ENCODE measurements at regions not wholly inside any gene's neighbourhood (a gene's known extent, or its start where the extent isn't known, plus 50 kb on each side); places are given as distances from the start of the nearest gene placed in this dataset.
"Not testable (repeated sequence)": the region's sequence is repeated elsewhere in the genome, so short reads cannot be mapped to it uniquely, and the experiment has no call there.

- in situ Hi-C loops (cut with HindIII; ENCODE audit: low sequenced_read_pairs): no loop called here
Observed at GRCh38 chr12:73185403-73185802, 913.2 kb downstream of the TRHDE start.

GRCh38 chr12:73186272-73186671 lies 914.1 kb downstream of the TRHDE start:
- in situ Hi-C loops (cut with HindIII; ENCODE audit: low sequenced_read_pairs): no loop called here

- in situ Hi-C loops (cut with HindIII; ENCODE audit: low sequenced_read_pairs): no loop called here
Observed at GRCh38 chr12:73187765-73188164, 915.6 kb downstream of the TRHDE start.

GRCh38 chr12:73210548-73211204 lies 938.5 kb downstream of the TRHDE start:
- in situ Hi-C loops (cut with HindIII; ENCODE audit: low sequenced_read_pairs): no loop called here

GRCh38 chr12:73220951-73221350 lies 948.8 kb downstream of the TRHDE start:
- in situ Hi-C loops (cut with HindIII; ENCODE audit: low sequenced_read_pairs): no loop called here

- in situ Hi-C loops (cut with HindIII; ENCODE audit: low sequenced_read_pairs): no loop called here
Observed at GRCh38 chr12:73221398-73221797, 949.2 kb downstream of the TRHDE start.

- in situ Hi-C loops (cut with HindIII; ENCODE audit: low sequenced_read_pairs): no loop called here
Observed at GRCh38 chr12:73221836-73222235, 949.7 kb downstream of the TRHDE start.

GRCh38 chr12:73225371-73225937 lies 953.3 kb downstream of the TRHDE start:
- in situ Hi-C loops (cut with HindIII; ENCODE audit: low sequenced_read_pairs): no loop called here

- in situ Hi-C loops (cut with HindIII; ENCODE audit: low sequenced_read_pairs): no loop called here
Observed at GRCh38 chr12:73225941-73226340, 953.8 kb downstream of the TRHDE start.

- in situ Hi-C loops (cut with HindIII; ENCODE audit: low sequenced_read_pairs): no loop called here
Observed at GRCh38 chr12:73226593-73226992, 954.4 kb downstream of the TRHDE start.

GRCh38 chr12:73228828-73229227 lies 956.7 kb downstream of the TRHDE start:
- in situ Hi-C loops (cut with HindIII; ENCODE audit: low sequenced_read_pairs): not testable (repeated sequence)

GRCh38 chr12:73235387-73235786 lies 963.2 kb downstream of the TRHDE start:
- in situ Hi-C loops (cut with HindIII; ENCODE audit: low sequenced_read_pairs): no loop called here

- in situ Hi-C loops (cut with HindIII; ENCODE audit: low sequenced_read_pairs): no loop called here
Observed at GRCh38 chr12:73240110-73240509, 967.9 kb downstream of the TRHDE start.

- in situ Hi-C loops (cut with HindIII; ENCODE audit: low sequenced_read_pairs): no loop called here
Observed at GRCh38 chr12:73262788-73263381, 990.7 kb downstream of the TRHDE start.

GRCh38 chr12:73266206-73266605 lies 994.0 kb downstream of the TRHDE start:
- in situ Hi-C loops (cut with HindIII; ENCODE audit: low sequenced_read_pairs): no loop called here

GRCh38 chr12:73274976-73275375 lies 1002.8 kb downstream of the TRHDE start:
- in situ Hi-C loops (cut with HindIII; ENCODE audit: low sequenced_read_pairs): no loop called here

- in situ Hi-C loops (cut with HindIII; ENCODE audit: low sequenced_read_pairs): no loop called here
Observed at GRCh38 chr12:73277971-73278370, 1005.8 kb downstream of the TRHDE start.

- in situ Hi-C loops (cut with HindIII; ENCODE audit: low sequenced_read_pairs): loop anchor here (25.0 kb wide), 1 partner anchor 111 kb away; no protein-coding TSS in a partner anchor
Observed at GRCh38 chr12:73301530-73301929, 1029.4 kb downstream of the TRHDE start.

GRCh38 chr12:73307260-73307659 lies 1035.1 kb downstream of the TRHDE start:
- in situ Hi-C loops (cut with HindIII; ENCODE audit: low sequenced_read_pairs): loop anchor here (25.0 kb wide), 1 partner anchor 105 kb away; no protein-coding TSS in a partner anchor

GRCh38 chr12:73308079-73308478 lies 1035.9 kb downstream of the TRHDE start:
- in situ Hi-C loops (cut with HindIII; ENCODE audit: low sequenced_read_pairs): loop anchor here (25.0 kb wide), 1 partner anchor 104 kb away; no protein-coding TSS in a partner anchor

- in situ Hi-C loops (cut with HindIII; ENCODE audit: low sequenced_read_pairs): loop anchor here (25.0 kb wide), 1 partner anchor 104 kb away; no protein-coding TSS in a partner anchor
Observed at GRCh38 chr12:73308747-73309146, 1036.6 kb downstream of the TRHDE start.

- in situ Hi-C loops (cut with HindIII; ENCODE audit: low sequenced_read_pairs): loop anchor here (25.0 kb wide), 1 partner anchor 91 kb away; no protein-coding TSS in a partner anchor
Observed at GRCh38 chr12:73321319-73321718, 1049.1 kb downstream of the TRHDE start.

All from DLD1 (cell line).